ENCODE measurements at regions not wholly inside any gene's neighbourhood (a gene's known extent, or its start where the extent isn't known, plus 50 kb on each side); places are given as distances from the start of the nearest gene placed in this dataset.

- Histone ChIP-seq H3K4me3 (replicated peaks; ENCODE audit: insufficient read depth, low read length) (no peak overlapping the region), H3K27me3 (ENCODE audit: insufficient read depth, poor library complexity, severe bottlenecking) (no peaks in the 10 kb centered on the region), H3K27ac (replicated peaks) (no peak overlapping the region)
- DNase-seq (ENCODE audit: low read depth in 1 of 2, low spot score in 1 of 2): no peak
- TF ChIP-seq GABPA (IDR thresholded peaks at IDR 0.05; ENCODE audit: low read depth) (no peak), REST (IDR thresholded peaks at IDR 0.05; ENCODE audit: insufficient replicate concordance, low read depth) (no peak), POLR2AphosphoS5 (IDR thresholded peaks at IDR 0.05; ENCODE audit: low read depth) (no peak), CTCF (IDR thresholded peaks at IDR 0.05; ENCODE audit: insufficient read depth, low read length) (no peak), SPI1 (IDR thresholded peaks at IDR 0.05; ENCODE audit: borderline replicate concordance, low read depth) (no peak)
Measured at GRCh38 chr10:33889371-33889770, 554.9 kb upstream of the NRP1 start.

- H3K4me3 ChIP-seq (replicated peaks; ENCODE audit: insufficient read depth, low read length): no peak overlapping the region
- no peaks in the 10 kb centered on the region for H3K27me3 ChIP-seq (ENCODE audit: insufficient read depth, poor library complexity, severe bottlenecking)
- no peak overlapping the region for H3K27ac ChIP-seq (replicated peaks)
- DNase-seq (ENCODE audit: low read depth in 1 of 2, low spot score in 1 of 2): no peak
- TF ChIP-seq SPI1 (IDR thresholded peaks at IDR 0.05; ENCODE audit: borderline replicate concordance, low read depth) (no peak), GABPA (IDR thresholded peaks at IDR 0.05; ENCODE audit: low read depth) (no peak), CTCF (IDR thresholded peaks at IDR 0.05; ENCODE audit: insufficient read depth, low read length) (no peak), POLR2AphosphoS5 (IDR thresholded peaks at IDR 0.05; ENCODE audit: low read depth) (no peak), REST (IDR thresholded peaks at IDR 0.05; ENCODE audit: insufficient replicate concordance, low read depth) (no peak)
Measured at GRCh38 chr10:33887188-33887587, 552.7 kb upstream of the NRP1 start.

GRCh38 chr10:33886299-33886698 is 551.8 kb upstream of the NRP1 start:
- H3K27me3 ChIP-seq (ENCODE audit: insufficient read depth, poor library complexity, severe bottlenecking): no peaks in the 10 kb centered on the region
- no peak for TF ChIP-seq REST (IDR thresholded peaks at IDR 0.05; ENCODE audit: insufficient replicate concordance, low read depth)
- H3K4me3 ChIP-seq (replicated peaks; ENCODE audit: insufficient read depth, low read length): no peak overlapping the region
- H3K27ac ChIP-seq (replicated peaks): no peak overlapping the region
- DNase-seq (ENCODE audit: low read depth in 1 of 2, low spot score in 1 of 2): no peak

GRCh38 chr10:33884604-33885003 is 550.1 kb upstream of the NRP1 start:
- Histone ChIP-seq H3K27ac (replicated peaks) (no peak overlapping the region), H3K4me3 (replicated peaks; ENCODE audit: insufficient read depth, low read length) (no peak overlapping the region), H3K27me3 (ENCODE audit: insufficient read depth, poor library complexity, severe bottlenecking) (no peaks in the 10 kb centered on the region)
- DNase-seq (ENCODE audit: low read depth in 1 of 2, low spot score in 1 of 2): no peak
- TF ChIP-seq CTCF (IDR thresholded peaks at IDR 0.05; ENCODE audit: insufficient read depth, low read length) (no peak), SPI1 (IDR thresholded peaks at IDR 0.05; ENCODE audit: borderline replicate concordance, low read depth) (no peak), POLR2AphosphoS5 (IDR thresholded peaks at IDR 0.05; ENCODE audit: low read depth) (no peak), REST (IDR thresholded peaks at IDR 0.05; ENCODE audit: insufficient replicate concordance, low read depth) (no peak), GABPA (IDR thresholded peaks at IDR 0.05; ENCODE audit: low read depth) (no peak)

Measured in HL-60 (cell line).